ENCODE measurements at regions not wholly inside any gene's neighbourhood (a gene's known extent, or its start where the extent isn't known, plus 50 kb on each side); places are given as distances from the start of the nearest gene placed in this dataset.

DNA sequence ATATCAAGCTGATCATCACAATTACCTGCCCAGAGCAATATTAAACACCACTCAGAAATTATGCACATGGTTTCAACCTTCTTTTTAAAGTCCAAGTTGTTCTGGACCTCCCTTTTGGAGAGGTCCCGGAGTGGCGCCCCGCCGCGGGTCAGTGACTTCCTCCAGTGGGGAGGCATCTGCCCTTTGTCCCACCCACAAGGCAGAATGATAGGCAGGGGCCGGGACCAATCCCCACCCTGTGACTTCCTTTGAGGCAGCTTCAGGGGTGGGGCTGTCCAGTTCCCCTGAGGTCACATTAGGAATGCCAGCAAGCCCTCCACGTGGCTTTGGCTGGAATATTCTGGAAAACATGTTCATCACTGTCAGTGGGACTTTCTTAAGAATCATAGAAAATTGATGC lies 207.0 kb downstream of the ANKRD60 start:
- TF ChIP-seq, protein P1, sequence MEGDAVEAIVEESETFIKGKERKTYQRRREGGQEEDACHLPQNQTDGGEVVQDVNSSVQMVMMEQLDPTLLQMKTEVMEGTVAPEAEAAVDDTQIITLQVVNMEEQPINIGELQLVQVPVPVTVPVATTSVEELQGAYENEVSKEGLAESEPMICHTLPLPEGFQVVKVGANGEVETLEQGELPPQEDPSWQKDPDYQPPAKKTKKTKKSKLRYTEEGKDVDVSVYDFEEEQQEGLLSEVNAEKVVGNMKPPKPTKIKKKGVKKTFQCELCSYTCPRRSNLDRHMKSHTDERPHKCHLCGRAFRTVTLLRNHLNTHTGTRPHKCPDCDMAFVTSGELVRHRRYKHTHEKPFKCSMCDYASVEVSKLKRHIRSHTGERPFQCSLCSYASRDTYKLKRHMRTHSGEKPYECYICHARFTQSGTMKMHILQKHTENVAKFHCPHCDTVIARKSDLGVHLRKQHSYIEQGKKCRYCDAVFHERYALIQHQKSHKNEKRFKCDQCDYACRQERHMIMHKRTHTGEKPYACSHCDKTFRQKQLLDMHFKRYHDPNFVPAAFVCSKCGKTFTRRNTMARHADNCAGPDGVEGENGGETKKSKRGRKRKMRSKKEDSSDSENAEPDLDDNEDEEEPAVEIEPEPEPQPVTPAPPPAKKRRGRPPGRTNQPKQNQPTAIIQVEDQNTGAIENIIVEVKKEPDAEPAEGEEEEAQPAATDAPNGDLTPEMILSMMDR (IDR thresholded peaks at IDR 0.05; ENCODE audit: insufficient read depth, low read length), result no peak
- TF ChIP-seq SPI1 (IDR thresholded peaks at IDR 0.05; ENCODE audit: borderline replicate concordance, low read depth) (no peak), POLR2AphosphoS5 (IDR thresholded peaks at IDR 0.05; ENCODE audit: low read depth) (no peak), GABPA (IDR thresholded peaks at IDR 0.05; ENCODE audit: low read depth) (no peak)
- TF ChIP-seq, protein P2, sequence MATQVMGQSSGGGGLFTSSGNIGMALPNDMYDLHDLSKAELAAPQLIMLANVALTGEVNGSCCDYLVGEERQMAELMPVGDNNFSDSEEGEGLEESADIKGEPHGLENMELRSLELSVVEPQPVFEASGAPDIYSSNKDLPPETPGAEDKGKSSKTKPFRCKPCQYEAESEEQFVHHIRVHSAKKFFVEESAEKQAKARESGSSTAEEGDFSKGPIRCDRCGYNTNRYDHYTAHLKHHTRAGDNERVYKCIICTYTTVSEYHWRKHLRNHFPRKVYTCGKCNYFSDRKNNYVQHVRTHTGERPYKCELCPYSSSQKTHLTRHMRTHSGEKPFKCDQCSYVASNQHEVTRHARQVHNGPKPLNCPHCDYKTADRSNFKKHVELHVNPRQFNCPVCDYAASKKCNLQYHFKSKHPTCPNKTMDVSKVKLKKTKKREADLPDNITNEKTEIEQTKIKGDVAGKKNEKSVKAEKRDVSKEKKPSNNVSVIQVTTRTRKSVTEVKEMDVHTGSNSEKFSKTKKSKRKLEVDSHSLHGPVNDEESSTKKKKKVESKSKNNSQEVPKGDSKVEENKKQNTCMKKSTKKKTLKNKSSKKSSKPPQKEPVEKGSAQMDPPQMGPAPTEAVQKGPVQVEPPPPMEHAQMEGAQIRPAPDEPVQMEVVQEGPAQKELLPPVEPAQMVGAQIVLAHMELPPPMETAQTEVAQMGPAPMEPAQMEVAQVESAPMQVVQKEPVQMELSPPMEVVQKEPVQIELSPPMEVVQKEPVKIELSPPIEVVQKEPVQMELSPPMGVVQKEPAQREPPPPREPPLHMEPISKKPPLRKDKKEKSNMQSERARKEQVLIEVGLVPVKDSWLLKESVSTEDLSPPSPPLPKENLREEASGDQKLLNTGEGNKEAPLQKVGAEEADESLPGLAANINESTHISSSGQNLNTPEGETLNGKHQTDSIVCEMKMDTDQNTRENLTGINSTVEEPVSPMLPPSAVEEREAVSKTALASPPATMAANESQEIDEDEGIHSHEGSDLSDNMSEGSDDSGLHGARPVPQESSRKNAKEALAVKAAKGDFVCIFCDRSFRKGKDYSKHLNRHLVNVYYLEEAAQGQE (IDR thresholded peaks at IDR 0.05; ENCODE audit: insufficient replicate concordance, low read depth), result no peak
